SK-N-SH treated with all-trans-retinoic acid at 6 μM for 48 hours (cell line): ENCODE measurements at regions not wholly inside any gene's neighbourhood (a gene's known extent, or its start where the extent isn't known, plus 50 kb on each side); places are given as distances from the start of the nearest gene placed in this dataset.

ENCODE experiments used
- ARNTL ChIP-seq: fragments of 450-650 bp; formaldehyde crosslinking; IDR thresholded peaks from 2 replicates; pipeline ENCODE4 v1.5.0; 2020; ENCODE audit warnings: low read depth, mild to moderate bottlenecking, moderate library complexity, borderline replicate concordance
- BACH2 ChIP-seq: fragments of 250-450 bp; sonication (Bioruptor Pico); IDR thresholded peaks from 2 replicates; pipeline ENCODE4 v1.9.0; 2021; ENCODE audit warnings: mild to moderate bottlenecking, borderline replicate concordance
- ESRRG ChIP-seq: fragments of 250-450 bp; sonication (Bioruptor Pico); IDR thresholded peaks from 2 replicates; pipeline ENCODE4 v1.6.1; 2021; ENCODE audit warnings: mild to moderate bottlenecking
- ISL1 ChIP-seq: fragments of 250-450 bp; sonication (Bioruptor Pico); IDR thresholded peaks from 2 replicates; pipeline ENCODE4 v2.1.2; 2022; ENCODE audit warnings: mild to moderate bottlenecking, moderate library complexity
- RARB ChIP-seq: fragments of 250-450 bp; sonication (Bioruptor Pico); IDR thresholded peaks from 2 replicates; pipeline ENCODE4 v1.8.0; 2021; ENCODE audit warnings: mild to moderate bottlenecking, moderate library complexity
- TOX ChIP-seq: fragments of 250-450 bp; sonication (Bioruptor Pico); IDR thresholded peaks from 2 replicates; pipeline ENCODE4 v1.8.0; 2021; ENCODE audit warnings: mild to moderate bottlenecking, moderate library complexity, borderline replicate concordance
- TSHZ2 ChIP-seq: fragments of 250-450 bp; sonication (Bioruptor Pico); IDR thresholded peaks from 2 replicates; pipeline ENCODE4 v1.5.0; 2020; ENCODE audit warnings: mild to moderate bottlenecking, moderate library complexity
- ZFP3 ChIP-seq: fragments of 250-450 bp; sonication (Bioruptor Pico); IDR thresholded peaks from 2 replicates; pipeline ENCODE4 v1.5.0; 2020; ENCODE audit warnings: mild to moderate bottlenecking, moderate library complexity
- ZFP30 ChIP-seq: fragments of 450-650 bp; formaldehyde crosslinking; IDR thresholded peaks from 2 replicates; pipeline ENCODE4 v1.5.0; 2022; ENCODE audit warnings: mild to moderate bottlenecking, moderate library complexity
- ZNF70 ChIP-seq: fragments of 450-650 bp; formaldehyde crosslinking; IDR thresholded peaks from 2 replicates; pipeline ENCODE4 v1.5.0; 2020; ENCODE audit warnings: mild to moderate bottlenecking, moderate library complexity
- ZNF8 ChIP-seq: fragments of 450-650 bp; formaldehyde crosslinking; IDR thresholded peaks from 2 replicates; pipeline ENCODE4 v1.5.0; 2020; ENCODE audit warnings: mild to moderate bottlenecking, moderate library complexity
- TF ChIP-seq, protein P1 (sequence below): fragments of 250-450 bp; sonication (Bioruptor Pico); IDR thresholded peaks from 2 replicates; pipeline ENCODE4 v1.5.1; 2020; ENCODE audit warnings: low read depth, mild to moderate bottlenecking, moderate library complexity
- TF ChIP-seq, protein P2 (sequence below): fragments of 250-450 bp; sonication (Bioruptor Pico); IDR thresholded peaks from 2 replicates; pipeline ENCODE4 v1.8.0; 2020; ENCODE audit warnings: mild to moderate bottlenecking, moderate library complexity, borderline replicate concordance
- TF ChIP-seq, protein P3 (sequence below): fragments of 250-450 bp; sonication (Bioruptor Pico); IDR thresholded peaks from 2 replicates; pipeline ENCODE4 v1.5.1; 2021; ENCODE audit warnings: mild to moderate bottlenecking, moderate library complexity

DNA sequence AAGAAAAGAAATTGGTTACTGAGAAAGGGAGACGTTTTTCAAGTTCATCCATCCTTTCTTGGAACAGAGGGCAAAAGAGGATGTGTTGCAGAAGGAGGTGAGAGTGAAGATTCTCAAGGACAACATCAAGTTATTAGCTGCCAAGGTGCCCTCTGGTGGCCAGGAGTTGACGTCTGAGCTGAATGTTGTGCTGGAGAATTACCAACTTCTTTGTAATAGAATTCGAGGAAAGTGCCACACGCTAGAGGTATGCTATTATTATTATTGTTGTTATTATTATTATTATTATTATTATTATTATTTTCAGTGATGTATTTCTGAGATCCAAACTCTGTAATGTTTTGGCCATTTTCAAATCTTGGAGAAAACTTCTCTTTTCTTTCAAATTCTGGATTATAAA, 197.0 kb downstream of the UTRN start:
- TF ChIP-seq, protein P1, sequence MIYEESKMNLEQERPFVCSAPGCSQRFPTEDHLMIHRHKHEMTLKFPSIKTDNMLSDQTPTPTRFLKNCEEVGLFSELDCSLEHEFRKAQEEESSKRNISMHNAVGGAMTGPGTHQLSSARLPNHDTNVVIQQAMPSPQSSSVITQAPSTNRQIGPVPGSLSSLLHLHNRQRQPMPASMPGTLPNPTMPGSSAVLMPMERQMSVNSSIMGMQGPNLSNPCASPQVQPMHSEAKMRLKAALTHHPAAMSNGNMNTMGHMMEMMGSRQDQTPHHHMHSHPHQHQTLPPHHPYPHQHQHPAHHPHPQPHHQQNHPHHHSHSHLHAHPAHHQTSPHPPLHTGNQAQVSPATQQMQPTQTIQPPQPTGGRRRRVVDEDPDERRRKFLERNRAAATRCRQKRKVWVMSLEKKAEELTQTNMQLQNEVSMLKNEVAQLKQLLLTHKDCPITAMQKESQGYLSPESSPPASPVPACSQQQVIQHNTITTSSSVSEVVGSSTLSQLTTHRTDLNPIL (CRISPR knock-in tag) = no peak
- TF ChIP-seq, protein P2, sequence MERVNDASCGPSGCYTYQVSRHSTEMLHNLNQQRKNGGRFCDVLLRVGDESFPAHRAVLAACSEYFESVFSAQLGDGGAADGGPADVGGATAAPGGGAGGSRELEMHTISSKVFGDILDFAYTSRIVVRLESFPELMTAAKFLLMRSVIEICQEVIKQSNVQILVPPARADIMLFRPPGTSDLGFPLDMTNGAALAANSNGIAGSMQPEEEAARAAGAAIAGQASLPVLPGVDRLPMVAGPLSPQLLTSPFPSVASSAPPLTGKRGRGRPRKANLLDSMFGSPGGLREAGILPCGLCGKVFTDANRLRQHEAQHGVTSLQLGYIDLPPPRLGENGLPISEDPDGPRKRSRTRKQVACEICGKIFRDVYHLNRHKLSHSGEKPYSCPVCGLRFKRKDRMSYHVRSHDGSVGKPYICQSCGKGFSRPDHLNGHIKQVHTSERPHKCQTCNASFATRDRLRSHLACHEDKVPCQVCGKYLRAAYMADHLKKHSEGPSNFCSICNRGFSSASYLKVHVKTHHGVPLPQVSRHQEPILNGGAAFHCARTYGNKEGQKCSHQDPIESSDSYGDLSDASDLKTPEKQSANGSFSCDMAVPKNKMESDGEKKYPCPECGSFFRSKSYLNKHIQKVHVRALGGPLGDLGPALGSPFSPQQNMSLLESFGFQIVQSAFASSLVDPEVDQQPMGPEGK (CRISPR knock-in tag) = no peak
- no peak for TF ChIP-seq TOX
- TF ChIP-seq RARB (CRISPR knock-in tag) = no peak
- no peak for TF ChIP-seq ZFP30 (CRISPR knock-in tag)
- TF ChIP-seq, protein P3, sequence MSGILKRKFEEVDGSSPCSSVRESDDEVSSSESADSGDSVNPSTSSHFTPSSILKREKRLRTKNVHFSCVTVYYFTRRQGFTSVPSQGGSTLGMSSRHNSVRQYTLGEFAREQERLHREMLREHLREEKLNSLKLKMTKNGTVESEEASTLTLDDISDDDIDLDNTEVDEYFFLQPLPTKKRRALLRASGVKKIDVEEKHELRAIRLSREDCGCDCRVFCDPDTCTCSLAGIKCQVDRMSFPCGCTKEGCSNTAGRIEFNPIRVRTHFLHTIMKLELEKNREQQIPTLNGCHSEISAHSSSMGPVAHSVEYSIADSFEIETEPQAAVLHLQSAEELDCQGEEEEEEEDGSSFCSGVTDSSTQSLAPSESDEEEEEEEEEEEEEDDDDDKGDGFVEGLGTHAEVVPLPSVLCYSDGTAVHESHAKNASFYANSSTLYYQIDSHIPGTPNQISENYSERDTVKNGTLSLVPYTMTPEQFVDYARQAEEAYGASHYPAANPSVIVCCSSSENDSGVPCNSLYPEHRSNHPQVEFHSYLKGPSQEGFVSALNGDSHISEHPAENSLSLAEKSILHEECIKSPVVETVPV (CRISPR knock-in tag) = no peak
- no peak for TF ChIP-seq ZNF8 (CRISPR knock-in tag)
- TF ChIP-seq ZNF70 = no peak
- TF ChIP-seq ZFP3 (CRISPR knock-in tag) = no peak
- TF ChIP-seq ARNTL (CRISPR knock-in tag) = no peak
- TF ChIP-seq ISL1 (CRISPR knock-in tag) = no peak
- no peak for TF ChIP-seq BACH2 (CRISPR knock-in tag)
- TF ChIP-seq TSHZ2 (CRISPR knock-in tag) = no peak
- TF ChIP-seq ESRRG = no peak
